ENCODE measurements at regions not wholly inside any gene's neighbourhood (a gene's known extent, or its start where the extent isn't known, plus 50 kb on each side); places are given as distances from the start of the nearest gene placed in this dataset.

DNA sequence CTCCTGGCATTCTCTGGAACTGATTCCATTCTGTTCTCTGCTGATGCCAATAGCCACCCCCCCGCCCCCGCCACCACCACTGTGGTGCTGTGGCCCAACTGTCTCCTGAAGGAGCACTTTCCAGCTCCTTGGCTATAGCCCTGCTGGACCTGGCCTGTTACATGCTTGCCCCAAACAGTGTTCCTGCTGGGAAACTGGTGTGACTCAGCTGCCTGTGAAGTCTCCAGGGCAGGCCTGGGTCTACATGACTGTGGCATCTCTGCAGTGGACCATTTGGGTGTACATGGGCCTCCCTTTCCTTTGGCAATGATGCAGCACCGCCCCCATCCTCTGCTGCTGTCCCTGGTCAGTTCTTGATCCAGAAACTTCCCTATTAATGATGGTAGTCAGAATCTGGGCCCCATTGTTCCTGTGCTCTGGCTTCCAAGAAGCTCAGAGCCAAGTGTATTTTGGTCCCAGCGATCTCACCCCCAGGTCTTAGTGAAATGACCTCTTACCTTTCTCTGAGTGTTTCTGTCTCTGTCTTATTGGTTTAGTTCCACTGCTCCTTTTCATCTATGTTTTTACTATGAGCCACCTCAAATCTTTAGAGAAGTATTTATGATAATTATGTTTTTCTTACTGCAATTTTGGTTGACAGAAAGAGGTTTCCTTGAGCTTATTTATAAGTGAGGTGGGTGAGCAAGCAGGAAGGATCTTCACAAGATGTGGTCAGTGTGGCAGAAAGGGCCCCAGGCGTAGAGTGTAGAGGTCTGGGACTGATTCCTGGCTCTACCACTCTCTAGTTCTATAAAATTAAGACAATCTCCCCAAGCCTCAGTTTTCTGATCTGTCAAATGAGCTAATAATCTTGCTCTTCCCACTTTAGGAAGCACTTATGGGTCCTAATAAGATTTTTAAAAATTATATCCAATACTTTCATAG lies 210.7 kb upstream of the EOLA2 start:
- Histone ChIP-seq H2BK12ac (ENCODE audit: insufficient read length, low read depth, low read length) (no peak overlapping the region), H2AK5ac (ENCODE audit: insufficient read length, low read length) (no peak overlapping the region), H3K27me3 (ENCODE audit: insufficient read depth, low read length) (no peaks in the 10 kb centered on the region), H3K56ac (ENCODE audit: insufficient read length, low read depth, low read length) (no peak overlapping the region), H2BK120ac (ENCODE audit: low read depth, low read length, poor library complexity, severe bottlenecking) (no peak overlapping the region), H3K9me3 (ENCODE audit: control insufficient read depth, low read depth, low read length) (peaks cover 44% of the 10 kb centered on the region), H3K4me1 (ENCODE audit: insufficient read depth, low read length) (no peaks in the 10 kb centered on the region), H4K91ac (ENCODE audit: insufficient read length, low read depth, low read length) (no peak overlapping the region), H3K9ac (ENCODE audit: extremely low read depth, insufficient read length, low read length) (no peak overlapping the region), H3K27ac (ENCODE audit: insufficient read length, low read depth, low read length) (no peak overlapping the region), H3K4ac (ENCODE audit: low read depth, low read length) (no peak overlapping the region), H3K79me1 (ENCODE audit: insufficient read depth, low read depth, low read length, poor library complexity, severe bottlenecking) (no peaks in the 10 kb centered on the region), H4K8ac (replicated peaks; ENCODE audit: insufficient read length, low read depth, low read length) (no peak overlapping the region), H4K20me1 (ENCODE audit: control insufficient read depth, insufficient read depth, insufficient read length) (no peaks in the 10 kb centered on the region), H2BK20ac (ENCODE audit: low read depth, low read length, poor library complexity, severe bottlenecking) (no peak overlapping the region), H3K4me2 (ENCODE audit: insufficient read depth, insufficient read length, low read length) (no peak overlapping the region), H3K23ac (ENCODE audit: insufficient read length, low read depth, low read length) (no peak overlapping the region), H2BK5ac (ENCODE audit: insufficient read length, low read length) (no peak overlapping the region), H2AFZ (ENCODE audit: low read length) (no peak overlapping the region), H3K14ac (ENCODE audit: insufficient read depth, low read length) (no peak overlapping the region), H3K23me2 (ENCODE audit: insufficient read length, low read depth, low read length, poor library complexity, severe bottlenecking) (no peaks in the 10 kb centered on the region), H3T11ph (ENCODE audit: low read length) (no peak overlapping the region), H2BK15ac (ENCODE audit: low read depth, low read length) (no peak overlapping the region), H3K79me2 (ENCODE audit: insufficient read depth, low read length) (no peaks in the 10 kb centered on the region), H4K5ac (ENCODE audit: insufficient read length, low read depth, low read length) (no peak overlapping the region), H3K18ac (ENCODE audit: insufficient read length, low read depth, low read length) (no peak overlapping the region)
- no peak for DNase-seq
- H3K4me3 Mint-ChIP-seq, result no peak overlapping the region
- 0 out of 7 replicates have a peak, but pooled peaks cover 0 to 2% (median 0%) of the 10 kb centered on the region in 3 experiments for H3K36me3 Mint-ChIP-seq (ENCODE audit: insufficient read depth in 1 of 3, low read depth in 3 of 3)
- no peak overlapping the region for H3K27ac Mint-ChIP-seq
- WGBS (ENCODE audit: extremely low coverage, insufficient read length, low lambda C conversion rate), result no CpG with 5 or more reads among the region's 5 CpGs
- H3K9me3 Mint-ChIP-seq, result peaks cover 72 to 78% of the 10 kb centered on the region in 2 experiments
- peaks cover 7% of the 10 kb centered on the region for H3K27me3 Mint-ChIP-seq (ENCODE audit: low read depth)
- no peaks in the 10 kb centered on the region for H3K4me1 Mint-ChIP-seq
- TF ChIP-seq, protein P1, sequence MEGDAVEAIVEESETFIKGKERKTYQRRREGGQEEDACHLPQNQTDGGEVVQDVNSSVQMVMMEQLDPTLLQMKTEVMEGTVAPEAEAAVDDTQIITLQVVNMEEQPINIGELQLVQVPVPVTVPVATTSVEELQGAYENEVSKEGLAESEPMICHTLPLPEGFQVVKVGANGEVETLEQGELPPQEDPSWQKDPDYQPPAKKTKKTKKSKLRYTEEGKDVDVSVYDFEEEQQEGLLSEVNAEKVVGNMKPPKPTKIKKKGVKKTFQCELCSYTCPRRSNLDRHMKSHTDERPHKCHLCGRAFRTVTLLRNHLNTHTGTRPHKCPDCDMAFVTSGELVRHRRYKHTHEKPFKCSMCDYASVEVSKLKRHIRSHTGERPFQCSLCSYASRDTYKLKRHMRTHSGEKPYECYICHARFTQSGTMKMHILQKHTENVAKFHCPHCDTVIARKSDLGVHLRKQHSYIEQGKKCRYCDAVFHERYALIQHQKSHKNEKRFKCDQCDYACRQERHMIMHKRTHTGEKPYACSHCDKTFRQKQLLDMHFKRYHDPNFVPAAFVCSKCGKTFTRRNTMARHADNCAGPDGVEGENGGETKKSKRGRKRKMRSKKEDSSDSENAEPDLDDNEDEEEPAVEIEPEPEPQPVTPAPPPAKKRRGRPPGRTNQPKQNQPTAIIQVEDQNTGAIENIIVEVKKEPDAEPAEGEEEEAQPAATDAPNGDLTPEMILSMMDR (conservative IDR thresholded peaks at IDR 0.05), result no peak
